ENCODE measurements at regions not wholly inside any gene's neighbourhood (a gene's known extent, or its start where the extent isn't known, plus 50 kb on each side); places are given as distances from the start of the nearest gene placed in this dataset.

DNA sequence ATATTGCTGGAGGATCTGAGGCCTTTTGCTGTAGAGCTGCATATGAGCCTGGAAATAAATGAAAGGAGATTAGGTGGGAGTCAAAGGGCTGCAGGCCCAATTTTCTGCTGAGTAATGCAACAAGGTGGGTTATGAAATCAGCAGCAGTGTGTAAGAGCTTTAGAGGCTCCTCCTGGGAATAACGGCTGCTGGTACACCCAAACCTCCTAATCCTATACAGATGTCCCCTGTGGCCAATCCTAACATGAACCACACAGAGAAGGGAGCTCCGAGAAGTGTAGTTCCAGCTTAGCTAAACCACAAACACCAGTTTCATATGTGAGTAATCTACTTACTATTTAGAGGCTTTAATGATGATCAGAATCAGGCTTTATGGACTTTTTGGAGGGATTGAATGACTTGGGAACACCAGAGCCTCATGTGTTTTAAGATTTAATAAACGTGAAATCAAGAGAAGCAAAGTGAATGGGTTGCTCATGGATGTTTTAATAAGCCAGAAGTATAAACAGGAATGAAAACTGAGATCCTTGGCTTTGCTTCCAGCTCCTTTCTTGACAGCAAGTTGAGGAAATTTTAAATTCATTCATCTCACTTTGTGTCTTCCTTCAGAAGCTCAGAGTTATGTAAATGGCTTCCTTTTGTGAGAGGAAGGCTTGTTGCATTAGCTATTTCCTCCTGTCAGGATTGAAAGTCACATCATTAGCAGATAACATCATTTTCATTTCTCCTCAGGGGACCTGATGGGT is 437.5 kb downstream of the TMEM232 start:
- TF ChIP-seq, protein P1, sequence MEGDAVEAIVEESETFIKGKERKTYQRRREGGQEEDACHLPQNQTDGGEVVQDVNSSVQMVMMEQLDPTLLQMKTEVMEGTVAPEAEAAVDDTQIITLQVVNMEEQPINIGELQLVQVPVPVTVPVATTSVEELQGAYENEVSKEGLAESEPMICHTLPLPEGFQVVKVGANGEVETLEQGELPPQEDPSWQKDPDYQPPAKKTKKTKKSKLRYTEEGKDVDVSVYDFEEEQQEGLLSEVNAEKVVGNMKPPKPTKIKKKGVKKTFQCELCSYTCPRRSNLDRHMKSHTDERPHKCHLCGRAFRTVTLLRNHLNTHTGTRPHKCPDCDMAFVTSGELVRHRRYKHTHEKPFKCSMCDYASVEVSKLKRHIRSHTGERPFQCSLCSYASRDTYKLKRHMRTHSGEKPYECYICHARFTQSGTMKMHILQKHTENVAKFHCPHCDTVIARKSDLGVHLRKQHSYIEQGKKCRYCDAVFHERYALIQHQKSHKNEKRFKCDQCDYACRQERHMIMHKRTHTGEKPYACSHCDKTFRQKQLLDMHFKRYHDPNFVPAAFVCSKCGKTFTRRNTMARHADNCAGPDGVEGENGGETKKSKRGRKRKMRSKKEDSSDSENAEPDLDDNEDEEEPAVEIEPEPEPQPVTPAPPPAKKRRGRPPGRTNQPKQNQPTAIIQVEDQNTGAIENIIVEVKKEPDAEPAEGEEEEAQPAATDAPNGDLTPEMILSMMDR (IDR thresholded peaks at IDR 0.05), result no peak
- no peak for TF ChIP-seq POLR2A (IDR thresholded peaks at IDR 0.05)
